GM23338 (cell line): ENCODE measurements at regions not wholly inside any gene's neighbourhood (a gene's known extent, or its start where the extent isn't known, plus 50 kb on each side); places are given as distances from the start of the nearest gene placed in this dataset.

Experiments
- ATAC-seq: fragments of 200-7000 bp; cut with Tn5 transposase; 3 replicates; pipeline ENCODE4 v1.9.1; 2020
- DNase-seq: peaks from one replicate; pipeline ENCODE4 v3.0.0-alpha.2; 2015; ENCODE audit warnings: low spot score
- H2AFZ ChIP-seq: fragments of 200-600 bp; sonication (generic); 2 replicates; pipeline ENCODE4 v1.8.0; 2016; ENCODE audit warnings: antibody characterized with exemption, mild to moderate bottlenecking, moderate library complexity
- H3F3A ChIP-seq: fragments of 200-600 bp; sonication (generic); replicated peaks from 2 replicates; pipeline ENCODE4 v1.8.0; 2017; ENCODE audit warnings: antibody characterized with exemption, mixed run types, low read depth
- H3K27ac ChIP-seq: fragments of 200-600 bp; sonication (generic); 2 replicates; pipeline ENCODE4 v1.6.1; 2016; ENCODE audit warnings: low read depth
- H3K27me3 ChIP-seq: fragments of 200-600 bp; sonication (generic); 2 replicates; pipeline ENCODE4 v1.8.0; 2016; ENCODE audit warnings: mild to moderate bottlenecking, mixed run types, moderate library complexity; ENCODE audit not compliant: insufficient read depth
- H3K36me3 ChIP-seq: fragments of 200-600 bp; sonication (generic); 2 replicates; pipeline ENCODE4 v1.8.0; 2016; ENCODE audit warnings: mild to moderate bottlenecking; ENCODE audit not compliant: insufficient read depth
- H3K4me1 ChIP-seq: fragments of 200-600 bp; sonication (generic); 2 replicates; pipeline ENCODE4 v1.8.0; 2016; ENCODE audit warnings: mild to moderate bottlenecking, moderate library complexity; ENCODE audit not compliant: insufficient read depth
- H3K4me2 ChIP-seq: fragments of 200-600 bp; sonication (generic); 2 replicates; pipeline ENCODE4 v1.7.1; 2017; ENCODE audit warnings: mixed run types
- H3K4me3 ChIP-seq: fragments of 200-600 bp; sonication (generic); 2 replicates; pipeline ENCODE4 v1.6.1; 2016; ENCODE audit warnings: mixed run types
- H3K79me2 ChIP-seq: fragments of 200-600 bp; sonication (generic); replicated peaks from 2 replicates; pipeline ENCODE4 v1.8.0; 2017; ENCODE audit warnings: mild to moderate bottlenecking; ENCODE audit not compliant: insufficient read depth
- H3K9me2 ChIP-seq: fragments of 200-600 bp; sonication (generic); 2 replicates; pipeline ENCODE4 v1.8.0; 2017; ENCODE audit not compliant: insufficient read depth
- H4K20me1 ChIP-seq: fragments of 200-600 bp; sonication (generic); replicated peaks from 2 replicates; pipeline ENCODE4 v1.8.0; 2017; ENCODE audit warnings: mild to moderate bottlenecking; ENCODE audit not compliant: insufficient read depth
- H3K27ac Mint-ChIP-seq: 2 replicates; pipeline ENCODE4 v1.8.0; 2020; ENCODE audit warnings: inconsistent platforms, mild to moderate bottlenecking, moderate library complexity, mixed read lengths
- H3K27me3 Mint-ChIP-seq: 3 replicates; pipeline ENCODE4 v1.8.0; 2022; ENCODE audit warnings: low read depth, mild to moderate bottlenecking, moderate library complexity, mixed read lengths, inconsistent platforms; ENCODE audit not compliant: insufficient read depth, poor library complexity
- H3K36me3 Mint-ChIP-seq: 3 replicates; pipeline ENCODE4 v1.8.0; 2021; ENCODE audit warnings: low read depth, mild to moderate bottlenecking, inconsistent platforms, moderate library complexity, mixed read lengths
- H3K4me1 Mint-ChIP-seq: 3 replicates; pipeline ENCODE4 v1.8.0; 2020; ENCODE audit warnings: mild to moderate bottlenecking, inconsistent platforms, mixed read lengths
- H3K4me3 Mint-ChIP-seq: 3 replicates; pipeline ENCODE4 v1.8.0; 2021; ENCODE audit warnings: moderate library complexity, mild to moderate bottlenecking, inconsistent platforms, mixed read lengths
- H3K9me3 Mint-ChIP-seq: 3 replicates; pipeline ENCODE4 v1.8.0; 2020; ENCODE audit warnings: moderate library complexity, mild to moderate bottlenecking, inconsistent platforms, mixed read lengths
- CREB1 ChIP-seq: fragments of 250-450 bp; sonication (Bioruptor Pico); IDR thresholded peaks from 2 replicates; pipeline ENCODE4 v1.5.0; 2020; ENCODE audit warnings: low read depth, mild to moderate bottlenecking, moderate library complexity
- POLR2AphosphoS5 ChIP-seq: IDR thresholded peaks from 2 replicates; pipeline ENCODE4 v1.6.1; 2016; ENCODE audit warnings: antibody characterized with exemption, low read depth
- ZNF114 ChIP-seq: fragments of 250-450 bp; sonication (Bioruptor Pico); IDR thresholded peaks from 2 replicates; pipeline ENCODE4 v1.5.0; 2020; ENCODE audit warnings: mild to moderate bottlenecking, moderate library complexity
- ZNF331 ChIP-seq: fragments of 250-450 bp; sonication (Bioruptor Pico); IDR thresholded peaks from 2 replicates; pipeline ENCODE4 v1.5.0; 2020; ENCODE audit warnings: low read depth, mild to moderate bottlenecking, moderate library complexity
- TF ChIP-seq, protein P1 (sequence below): fragments of 250-450 bp; sonication (Bioruptor Pico); IDR thresholded peaks from 2 replicates; pipeline ENCODE4 v1.5.0; 2020; ENCODE audit warnings: mild to moderate bottlenecking, moderate library complexity
- TF ChIP-seq, protein P2 (sequence below): IDR thresholded peaks from 2 replicates; pipeline ENCODE4 v1.6.1; 2016; ENCODE audit warnings: antibody characterized with exemption

- Histone ChIP-seq H3K36me3 (no peaks in the 10 kb centered on the region), H3K4me3 (no peak overlapping the region), H3K79me2 (no peaks in the 10 kb centered on the region), H4K20me1 (no peaks in the 10 kb centered on the region), H3F3A (no peaks in the 10 kb centered on the region), H3K27me3 (no peaks in the 10 kb centered on the region), H3K4me2 (no peak overlapping the region), H3K27ac (no peak overlapping the region), H3K9me2 (no peaks in the 10 kb centered on the region), H2AFZ (no peak overlapping the region), H3K4me1 (peaks cover 7% of the 10 kb centered on the region)
- no peak overlapping the region for H3K27ac Mint-ChIP-seq
- H3K4me1 Mint-ChIP-seq, result peaks cover 19% of the 10 kb centered on the region
- ATAC-seq (no peak), DNase-seq (no peak)
- H3K36me3 Mint-ChIP-seq, result no peaks in the 10 kb centered on the region
- no peaks in the 10 kb centered on the region for H3K9me3 Mint-ChIP-seq
- no peak overlapping the region for H3K4me3 Mint-ChIP-seq
- peaks cover 10% of the 10 kb centered on the region for H3K27me3 Mint-ChIP-seq
- TF ChIP-seq, protein P1, sequence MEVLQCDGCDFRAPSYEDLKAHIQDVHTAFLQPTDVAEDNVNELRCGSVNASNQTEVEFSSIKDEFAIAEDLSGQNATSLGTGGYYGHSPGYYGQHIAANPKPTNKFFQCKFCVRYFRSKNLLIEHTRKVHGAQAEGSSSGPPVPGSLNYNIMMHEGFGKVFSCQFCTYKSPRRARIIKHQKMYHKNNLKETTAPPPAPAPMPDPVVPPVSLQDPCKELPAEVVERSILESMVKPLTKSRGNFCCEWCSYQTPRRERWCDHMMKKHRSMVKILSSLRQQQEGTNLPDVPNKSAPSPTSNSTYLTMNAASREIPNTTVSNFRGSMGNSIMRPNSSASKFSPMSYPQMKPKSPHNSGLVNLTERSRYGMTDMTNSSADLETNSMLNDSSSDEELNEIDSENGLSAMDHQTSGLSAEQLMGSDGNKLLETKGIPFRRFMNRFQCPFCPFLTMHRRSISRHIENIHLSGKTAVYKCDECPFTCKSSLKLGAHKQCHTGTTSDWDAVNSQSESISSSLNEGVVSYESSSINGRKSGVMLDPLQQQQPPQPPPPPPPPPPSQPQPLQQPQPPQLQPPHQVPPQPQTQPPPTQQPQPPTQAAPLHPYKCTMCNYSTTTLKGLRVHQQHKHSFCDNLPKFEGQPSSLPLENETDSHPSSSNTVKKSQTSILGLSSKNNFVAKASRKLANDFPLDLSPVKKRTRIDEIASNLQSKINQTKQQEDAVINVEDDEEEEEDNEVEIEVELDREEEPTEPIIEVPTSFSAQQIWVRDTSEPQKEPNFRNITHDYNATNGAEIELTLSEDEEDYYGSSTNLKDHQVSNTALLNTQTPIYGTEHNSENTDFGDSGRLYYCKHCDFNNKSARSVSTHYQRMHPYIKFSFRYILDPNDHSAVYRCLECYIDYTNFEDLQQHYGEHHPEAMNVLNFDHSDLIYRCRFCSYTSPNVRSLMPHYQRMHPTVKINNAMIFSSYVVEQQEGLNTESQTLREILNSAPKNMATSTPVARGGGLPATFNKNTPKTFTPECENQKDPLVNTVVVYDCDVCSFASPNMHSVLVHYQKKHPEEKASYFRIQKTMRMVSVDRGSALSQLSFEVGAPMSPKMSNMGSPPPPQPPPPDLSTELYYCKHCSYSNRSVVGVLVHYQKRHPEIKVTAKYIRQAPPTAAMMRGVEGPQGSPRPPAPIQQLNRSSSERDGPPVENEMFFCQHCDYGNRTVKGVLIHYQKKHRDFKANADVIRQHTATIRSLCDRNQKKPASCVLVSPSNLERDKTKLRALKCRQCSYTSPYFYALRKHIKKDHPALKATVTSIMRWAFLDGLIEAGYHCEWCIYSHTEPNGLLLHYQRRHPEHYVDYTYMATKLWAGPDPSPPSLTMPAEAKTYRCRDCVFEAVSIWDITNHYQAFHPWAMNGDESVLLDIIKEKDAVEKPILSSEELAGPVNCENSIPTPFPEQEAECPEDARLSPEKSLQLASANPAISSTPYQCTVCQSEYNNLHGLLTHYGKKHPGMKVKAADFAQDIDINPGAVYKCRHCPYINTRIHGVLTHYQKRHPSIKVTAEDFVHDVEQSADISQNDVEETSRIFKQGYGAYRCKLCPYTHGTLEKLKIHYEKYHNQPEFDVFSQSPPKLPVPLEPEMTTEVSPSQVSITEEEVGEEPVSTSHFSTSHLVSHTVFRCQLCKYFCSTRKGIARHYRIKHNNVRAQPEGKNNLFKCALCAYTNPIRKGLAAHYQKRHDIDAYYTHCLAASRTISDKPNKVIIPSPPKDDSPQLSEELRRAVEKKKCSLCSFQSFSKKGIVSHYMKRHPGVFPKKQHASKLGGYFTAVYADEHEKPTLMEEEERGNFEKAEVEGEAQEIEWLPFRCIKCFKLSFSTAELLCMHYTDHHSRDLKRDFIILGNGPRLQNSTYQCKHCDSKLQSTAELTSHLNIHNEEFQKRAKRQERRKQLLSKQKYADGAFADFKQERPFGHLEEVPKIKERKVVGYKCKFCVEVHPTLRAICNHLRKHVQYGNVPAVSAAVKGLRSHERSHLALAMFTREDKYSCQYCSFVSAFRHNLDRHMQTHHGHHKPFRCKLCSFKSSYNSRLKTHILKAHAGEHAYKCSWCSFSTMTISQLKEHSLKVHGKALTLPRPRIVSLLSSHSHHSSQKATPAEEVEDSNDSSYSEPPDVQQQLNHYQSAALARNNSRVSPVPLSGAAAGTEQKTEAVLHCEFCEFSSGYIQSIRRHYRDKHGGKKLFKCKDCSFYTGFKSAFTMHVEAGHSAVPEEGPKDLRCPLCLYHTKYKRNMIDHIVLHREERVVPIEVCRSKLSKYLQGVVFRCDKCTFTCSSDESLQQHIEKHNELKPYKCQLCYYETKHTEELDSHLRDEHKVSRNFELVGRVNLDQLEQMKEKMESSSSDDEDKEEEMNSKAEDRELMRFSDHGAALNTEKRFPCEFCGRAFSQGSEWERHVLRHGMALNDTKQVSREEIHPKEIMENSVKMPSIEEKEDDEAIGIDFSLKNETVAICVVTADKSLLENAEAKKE, result no peak
- TF ChIP-seq CREB1 (CRISPR knock-in tag) (no peak), ZNF331 (no peak), POLR2AphosphoS5 (no peak), ZNF114 (CRISPR knock-in tag) (no peak)
- TF ChIP-seq, protein P2, sequence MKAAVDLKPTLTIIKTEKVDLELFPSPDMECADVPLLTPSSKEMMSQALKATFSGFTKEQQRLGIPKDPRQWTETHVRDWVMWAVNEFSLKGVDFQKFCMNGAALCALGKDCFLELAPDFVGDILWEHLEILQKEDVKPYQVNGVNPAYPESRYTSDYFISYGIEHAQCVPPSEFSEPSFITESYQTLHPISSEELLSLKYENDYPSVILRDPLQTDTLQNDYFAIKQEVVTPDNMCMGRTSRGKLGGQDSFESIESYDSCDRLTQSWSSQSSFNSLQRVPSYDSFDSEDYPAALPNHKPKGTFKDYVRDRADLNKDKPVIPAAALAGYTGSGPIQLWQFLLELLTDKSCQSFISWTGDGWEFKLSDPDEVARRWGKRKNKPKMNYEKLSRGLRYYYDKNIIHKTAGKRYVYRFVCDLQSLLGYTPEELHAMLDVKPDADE, result no peak
Measured at GRCh38 chr1:25057188-25057587, 127.1 kb upstream of the RUNX3 start.

GRCh38 chr1:25056536-25056935 lies 126.5 kb upstream of the RUNX3 start:
- DNase-seq, result no peak
- TF ChIP-seq POLR2AphosphoS5, result no peak
- TF ChIP-seq, protein P1, result no peak

More at GRCh38 chr1:25056536-25056935, 126.5 kb upstream of the RUNX3 start:
- Histone ChIP-seq H3K9me2 (no peaks in the 10 kb centered on the region), H4K20me1 (no peaks in the 10 kb centered on the region), H3K79me2 (no peaks in the 10 kb centered on the region), H3F3A (no peaks in the 10 kb centered on the region), H3K27me3 (no peaks in the 10 kb centered on the region), H3K4me3 (no peak overlapping the region), H2AFZ (no peak overlapping the region), H3K27ac (no peak overlapping the region), H3K36me3 (no peaks in the 10 kb centered on the region), H3K4me1 (peaks cover 7% of the 10 kb centered on the region), H3K4me2 (no peak overlapping the region)
- Mint-ChIP-seq H3K36me3 (no peaks in the 10 kb centered on the region), H3K27ac (no peak overlapping the region), H3K4me3 (no peak overlapping the region), H3K4me1 (peaks cover 19% of the 10 kb centered on the region), H3K27me3 (peaks cover 11% of the 10 kb centered on the region), H3K9me3 (no peaks in the 10 kb centered on the region)
- ATAC-seq, result no peak
